Endothelial cell of umbilical vein (primary cell): ENCODE measurements at regions not wholly inside any gene's neighbourhood (a gene's known extent, or its start where the extent isn't known, plus 50 kb on each side); places are given as distances from the start of the nearest gene placed in this dataset.

ENCODE experiments used
- BruUV-seq: library from RNA; stranded (reverse); fragments of 400-500 nt; replicated peaks from 2 replicates; lab custom pipeline; 2021; lab: Mats Ljungman, UMichigan
- CTCF ChIA-PET: fragments of 300-600, 350-600 bp; sonication (Branson Sonifier 250); formaldehyde crosslinking; loops from one replicate; lab custom pipeline; 2021; ENCODE audit warnings: antibody characterized with exemption, inconsistent platforms; lab: Charles Lee
- POLR2A ChIA-PET: fragments of 300-600, 350-600 bp; sonication (Branson Sonifier 250); formaldehyde crosslinking; loops from one replicate; lab custom pipeline; 2021; ENCODE audit warnings: antibody characterized with exemption, inconsistent platforms; lab: Charles Lee
- DNase-seq: peaks from one replicate; pipeline ENCODE4 v3.0.0-alpha.2; 2011; ENCODE audit warnings: low read depth, low spot score
- FAIRE-seq: peaks from 2 replicates; lab custom pipeline; 2011; peaks lifted over from hg19 to GRCh38; lab: Jason Lieb, UNC
- H2AFZ ChIP-seq: 2 replicates; pipeline ENCODE4 v1.6.0; 2012; ENCODE audit warnings: low read depth, low read length, control low read depth, inconsistent platforms
- H3K27ac ChIP-seq: 2 replicates; pipeline ENCODE4 v1.5.1; 2011; ENCODE audit warnings: low read depth, mild to moderate bottlenecking, control low read depth, low read length, moderate library complexity; ENCODE audit not compliant: insufficient read depth
- H3K27me3 ChIP-seq, 2 experiments: 2 replicates each; pipeline versions ENCODE4 v1.6.0 to v1.6.1; 2011; ENCODE audit warnings: low read length in 2 of 2, mixed read lengths in 1 of 2; ENCODE audit not compliant: control insufficient read depth in 2 of 2, insufficient read depth in 2 of 2
- H3K36me3 ChIP-seq, 2 experiments: 2 replicates in 1 of 2; 3 replicates in 1 of 2; pipeline ENCODE4 v1.5.1; 2011; ENCODE audit warnings: low read length in 2 of 2, mild to moderate bottlenecking in 1 of 2, moderate library complexity in 1 of 2; ENCODE audit not compliant: control insufficient read depth in 2 of 2, insufficient read depth in 2 of 2; ENCODE audit errors: extremely low read depth in 1 of 2
- H3K4me1 ChIP-seq: 3 replicates; pipeline ENCODE4 v1.5.1; 2011; ENCODE audit warnings: mild to moderate bottlenecking, low read length; ENCODE audit not compliant: control insufficient read depth, insufficient read depth; ENCODE audit errors: extremely low read depth
- H3K4me2 ChIP-seq: 2 replicates; pipeline ENCODE4 v1.6.1; 2011; ENCODE audit warnings: low read length, control low read depth, mixed read lengths; ENCODE audit not compliant: insufficient read depth
- H3K4me3 ChIP-seq, 3 experiments: fragments of 200-600 bp in 1 of 3; sonication (generic), shearing (Covaris generic) in 1 of 3; replicated peaks in 1 of 3; 2 replicates each; pipeline ENCODE4 v1.5.1; 2011 to 2016; ENCODE audit warnings: control low read depth in 3 of 3, low read length in 3 of 3, mild to moderate bottlenecking in 2 of 3, inconsistent platforms in 1 of 3, low read depth in 1 of 3, moderate library complexity in 1 of 3; ENCODE audit not compliant: insufficient read depth in 1 of 3
- H3K79me2 ChIP-seq: 2 replicates; pipeline ENCODE4 v1.6.0; 2012; ENCODE audit warnings: low read length, inconsistent platforms; ENCODE audit not compliant: control insufficient read depth, insufficient read depth
- H3K9ac ChIP-seq: replicated peaks from 2 replicates; pipeline ENCODE3; 2011; ENCODE audit warnings: low read length, control low read depth; ENCODE audit not compliant: insufficient read depth; ENCODE audit errors: extremely low read depth
- H3K9me1 ChIP-seq: replicated peaks from 3 replicates; pipeline ENCODE4 v1.6.0; 2011; ENCODE audit warnings: mild to moderate bottlenecking, low read length; ENCODE audit not compliant: control insufficient read depth, insufficient read depth; ENCODE audit errors: extremely low read depth
- H3K9me3 ChIP-seq: replicated peaks from 2 replicates; pipeline ENCODE4 v1.5.1; 2012; ENCODE audit warnings: low read length, inconsistent platforms; ENCODE audit not compliant: control insufficient read depth, insufficient read depth
- H4K20me1 ChIP-seq: replicated peaks from 2 replicates; pipeline ENCODE3; 2011; ENCODE audit warnings: mild to moderate bottlenecking, low read length; ENCODE audit not compliant: control insufficient read depth, insufficient read depth; ENCODE audit errors: extremely low read depth
- CTCF ChIP-seq, 2 donors: IDR thresholded peaks; 1 replicate in 1 of 2; 2 replicates in 1 of 2; pipeline ENCODE4 v1.5.1; 2011; ENCODE audit warnings: low read length in 2 of 2, mild to moderate bottlenecking in 2 of 2, moderate library complexity in 2 of 2, control low read depth in 1 of 2, inconsistent platforms in 1 of 2, low read depth in 1 of 2; ENCODE audit not compliant: insufficient read depth in 1 of 2; ENCODE audit errors: extremely low read depth in 1 of 2
- EZH2 ChIP-seq: IDR thresholded peaks from 2 replicates; pipeline ENCODE4 v1.6.1; 2012; ENCODE audit warnings: borderline replicate concordance, low read depth, mild to moderate bottlenecking, moderate library complexity, low read length, inconsistent platforms; ENCODE audit not compliant: severe bottlenecking
- FOS ChIP-seq: IDR thresholded peaks from 2 replicates; pipeline ENCODE4 v1.6.1; 2011; ENCODE audit warnings: mild to moderate bottlenecking, low read length, moderate library complexity, borderline replicate concordance; ENCODE audit not compliant: insufficient read depth
- GATA2 ChIP-seq: IDR thresholded peaks from 2 replicates; pipeline ENCODE4 v1.7.0; 2011; ENCODE audit warnings: low read depth, mild to moderate bottlenecking, moderate library complexity, mixed read lengths, low read length; ENCODE audit not compliant: insufficient read length, insufficient read depth
- JUN ChIP-seq: IDR thresholded peaks from 2 replicates; pipeline ENCODE4 v1.6.1; 2011; ENCODE audit warnings: borderline replicate concordance, low read depth; ENCODE audit not compliant: insufficient read length, insufficient read depth
- MAX ChIP-seq: IDR thresholded peaks from 2 replicates; pipeline ENCODE4 v1.6.1; 2011; ENCODE audit not compliant: insufficient read depth, insufficient read length
- MYC ChIP-seq: IDR thresholded peaks from one replicate; pipeline ENCODE4 v1.6.1; 2011; ENCODE audit warnings: mild to moderate bottlenecking, low read depth, low read length
- POLR2A ChIP-seq: IDR thresholded peaks from 2 replicates; pipeline ENCODE4 v1.6.1; 2012; ENCODE audit warnings: low read depth, mild to moderate bottlenecking, control low read depth, low read length
- POLR2AphosphoS5 ChIP-seq: IDR thresholded peaks from 2 replicates; pipeline ENCODE4 v1.6.1; 2012; ENCODE audit warnings: low read depth, mild to moderate bottlenecking, control low read depth, low read length, moderate library complexity; ENCODE audit not compliant: insufficient read depth
- dilution Hi-C: fragments of 300-500 bp; cut with MboI; formaldehyde crosslinking; loops from one replicate; pipeline ENCODE4 v1.15.0; 2019; ENCODE audit warnings: low sequenced_read_pairs; ENCODE audit not compliant: extremely low pct_ligation_motif_present
- intact Hi-C: fragments of 100-400 bp; cut with micrococcal nuclease; formaldehyde crosslinking; loops from one replicate; pipeline ENCODE4 v1.10.0; 2022

- H3K9me3 ChIP-seq, result no peaks in the 10 kb centered on the region
- no peak overlapping the region for H3K4me2 ChIP-seq
- no peak overlapping the region for H3K4me3 ChIP-seq
- dilution Hi-C loops (no loop called here), intact Hi-C loops (no loop called here)
- TF ChIP-seq CTCF (IDR thresholded peaks at IDR 0.05; ENCODE audit: extremely low read depth in 1 of 2, insufficient read depth in 1 of 2, low read depth in 1 of 2, low read length in 2 of 2) (no peak), POLR2A (no peak), POLR2AphosphoS5 (no peak), MYC (no peak), MAX (no peak), JUN (no peak), EZH2 (no peak), GATA2 (no peak), FOS (no peak)
- ChIA-PET POLR2A (no interaction called here), CTCF (interaction anchor here (0.6 kb wide), 1 partner anchor 14 kb away, joined by 3 read pairs; no protein-coding TSS in a partner anchor)
- H3K9me1 ChIP-seq, result no peaks in the 10 kb centered on the region
- no TSS peak for BruUV-seq
- H3K79me2 ChIP-seq, result no peaks in the 10 kb centered on the region
- no peak for FAIRE-seq
- H3K27me3 ChIP-seq, result no peaks in the 10 kb centered on the region
- no peak overlapping the region for H3K9ac ChIP-seq
- no peak for DNase-seq
- no peak overlapping the region for H3K27ac ChIP-seq
- H4K20me1 ChIP-seq, result no peaks in the 10 kb centered on the region
- H3K4me1 ChIP-seq, result no peaks in the 10 kb centered on the region
- H2AFZ ChIP-seq, result no peak overlapping the region
- no peaks in the 10 kb centered on the region for H3K36me3 ChIP-seq
These were observed 596.6 kb upstream of the AGTR1 start for GRCh38 chr3:148101061-148101460.
